ENCODE measurements at regions not wholly inside any gene's neighbourhood (a gene's known extent, or its start where the extent isn't known, plus 50 kb on each side); places are given as distances from the start of the nearest gene placed in this dataset.

DNA sequence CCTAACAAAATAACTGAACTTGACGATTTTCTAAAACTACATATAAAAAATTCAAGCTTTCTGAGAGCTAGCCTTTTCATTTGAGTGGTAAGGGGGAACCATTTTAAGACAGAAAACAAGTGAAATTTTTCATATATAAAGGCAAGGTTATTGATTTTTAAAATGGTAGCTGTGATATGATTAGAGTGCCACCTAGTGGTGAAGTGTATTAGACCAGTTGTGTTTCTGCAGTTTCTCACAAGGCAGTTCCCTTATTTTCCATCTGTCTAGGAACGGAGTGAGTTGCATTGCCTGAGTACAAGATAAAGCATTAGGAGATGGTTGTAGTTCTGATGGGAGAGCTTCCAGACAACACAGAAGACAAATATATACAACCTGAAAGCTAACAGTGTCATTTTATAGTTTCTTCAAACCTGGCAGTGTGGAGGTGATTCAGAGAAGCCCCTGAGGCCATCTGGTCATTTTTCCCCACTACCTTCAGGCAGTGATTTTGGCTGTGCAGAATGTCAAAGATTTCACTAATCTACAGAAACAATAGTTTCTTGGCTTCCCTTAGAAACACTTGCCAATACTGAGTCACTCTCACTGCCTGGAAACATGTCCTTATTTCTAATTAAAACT is 180.8 kb downstream of the C12orf50 start:
- TF ChIP-seq, protein P1, sequence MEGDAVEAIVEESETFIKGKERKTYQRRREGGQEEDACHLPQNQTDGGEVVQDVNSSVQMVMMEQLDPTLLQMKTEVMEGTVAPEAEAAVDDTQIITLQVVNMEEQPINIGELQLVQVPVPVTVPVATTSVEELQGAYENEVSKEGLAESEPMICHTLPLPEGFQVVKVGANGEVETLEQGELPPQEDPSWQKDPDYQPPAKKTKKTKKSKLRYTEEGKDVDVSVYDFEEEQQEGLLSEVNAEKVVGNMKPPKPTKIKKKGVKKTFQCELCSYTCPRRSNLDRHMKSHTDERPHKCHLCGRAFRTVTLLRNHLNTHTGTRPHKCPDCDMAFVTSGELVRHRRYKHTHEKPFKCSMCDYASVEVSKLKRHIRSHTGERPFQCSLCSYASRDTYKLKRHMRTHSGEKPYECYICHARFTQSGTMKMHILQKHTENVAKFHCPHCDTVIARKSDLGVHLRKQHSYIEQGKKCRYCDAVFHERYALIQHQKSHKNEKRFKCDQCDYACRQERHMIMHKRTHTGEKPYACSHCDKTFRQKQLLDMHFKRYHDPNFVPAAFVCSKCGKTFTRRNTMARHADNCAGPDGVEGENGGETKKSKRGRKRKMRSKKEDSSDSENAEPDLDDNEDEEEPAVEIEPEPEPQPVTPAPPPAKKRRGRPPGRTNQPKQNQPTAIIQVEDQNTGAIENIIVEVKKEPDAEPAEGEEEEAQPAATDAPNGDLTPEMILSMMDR (IDR thresholded peaks at IDR 0.05; ENCODE audit: low read depth, low read length, poor library complexity, severe bottlenecking) = peak; percentile 84
- TF ChIP-seq EZH2phosphoT487 (IDR thresholded peaks at IDR 0.05; ENCODE audit: borderline replicate concordance, low read length) = no peak

Data from DOHH2 (cell line).